HUES48 (cell line): ENCODE measurements at regions not wholly inside any gene's neighbourhood (a gene's known extent, or its start where the extent isn't known, plus 50 kb on each side); places are given as distances from the start of the nearest gene placed in this dataset.

ENCODE experiments used
- H3K27ac ChIP-seq: one replicate; pipeline ENCODE4 v1.7.0; 2013; ENCODE audit warnings: low read depth, low read length, inconsistent platforms
- H3K27me3 ChIP-seq: 2 replicates; pipeline ENCODE4 v1.6.1; 2013; ENCODE audit warnings: mild to moderate bottlenecking, low read length; ENCODE audit not compliant: control insufficient read depth, insufficient read depth
- H3K36me3 ChIP-seq: 2 replicates; pipeline ENCODE4 v1.6.1; 2013; ENCODE audit warnings: low read length; ENCODE audit not compliant: control insufficient read depth, insufficient read depth
- H3K4me1 ChIP-seq: 2 replicates; pipeline ENCODE4 v1.6.1; 2013; ENCODE audit warnings: mild to moderate bottlenecking, low read length; ENCODE audit not compliant: control insufficient read depth, insufficient read depth
- H3K4me3 ChIP-seq: 2 replicates; pipeline ENCODE4 v1.5.1; 2013; ENCODE audit warnings: mild to moderate bottlenecking, low read depth, low read length
- H3K9ac ChIP-seq: 2 replicates; pipeline ENCODE4 v1.6.1; 2013; ENCODE audit warnings: mild to moderate bottlenecking, low read depth, low read length, moderate library complexity
- H3K9me3 ChIP-seq: 2 replicates; pipeline ENCODE4 v1.6.1; 2013; ENCODE audit warnings: low read length; ENCODE audit not compliant: control insufficient read depth, insufficient read depth

DNA sequence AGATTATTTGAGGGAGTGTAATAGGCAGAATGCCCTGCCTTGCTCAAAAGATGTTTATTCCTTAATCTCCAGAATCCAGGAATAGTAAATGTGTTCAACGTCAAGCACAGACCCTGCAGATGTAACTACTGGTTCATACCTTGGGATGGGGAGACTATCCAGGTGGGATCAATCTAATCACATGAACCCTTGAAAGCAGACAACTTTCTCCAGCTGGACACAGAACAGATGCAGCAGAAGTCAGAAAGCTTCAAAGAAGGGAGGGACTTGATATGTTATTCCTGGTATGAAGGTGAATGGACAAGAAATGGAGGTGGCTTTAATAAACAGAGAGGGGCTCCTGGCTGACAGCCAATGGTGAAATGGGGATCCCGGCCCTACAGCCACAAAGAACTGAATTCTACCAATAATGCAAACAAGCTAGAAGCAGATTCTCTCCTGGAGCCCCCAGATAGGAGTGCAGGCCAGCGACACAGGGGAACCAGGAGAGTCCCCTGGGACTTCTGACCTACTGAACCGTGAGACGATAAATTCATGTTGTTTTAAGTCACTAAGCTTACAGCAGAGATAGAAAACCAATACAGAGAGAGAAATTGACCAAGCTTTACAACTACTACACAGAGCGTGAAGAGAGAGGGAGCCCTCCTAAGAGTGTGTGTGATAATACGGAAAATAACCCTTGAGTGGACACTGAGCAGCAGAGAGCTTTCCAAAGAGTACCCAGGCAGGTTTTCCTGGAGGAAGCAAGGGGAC lies 133.5 kb upstream of the TMEM132C start:
- Histone ChIP-seq H3K27ac (no peak overlapping the region), H3K27me3 (no peaks in the 10 kb centered on the region), H3K36me3 (no peaks in the 10 kb centered on the region), H3K4me3 (no peak overlapping the region), H3K9ac (no peak overlapping the region), H3K9me3 (no peaks in the 10 kb centered on the region), H3K4me1 (no peaks in the 10 kb centered on the region)

- Histone ChIP-seq H3K27ac (no peak overlapping the region), H3K9me3 (no peaks in the 10 kb centered on the region), H3K27me3 (no peaks in the 10 kb centered on the region), H3K4me1 (no peaks in the 10 kb centered on the region), H3K9ac (no peak overlapping the region), H3K36me3 (no peaks in the 10 kb centered on the region), H3K4me3 (no peak overlapping the region)
These were observed 129.8 kb upstream of the TMEM132C start for GRCh38 chr12:128137140-128137539.

- no peak overlapping the region for H3K9ac ChIP-seq
- no peak overlapping the region for H3K4me3 ChIP-seq
- no peak overlapping the region for H3K27ac ChIP-seq
- no peaks in the 10 kb centered on the region for H3K4me1 ChIP-seq
- H3K36me3 ChIP-seq, result no peaks in the 10 kb centered on the region
- H3K27me3 ChIP-seq, result no peaks in the 10 kb centered on the region
- no peaks in the 10 kb centered on the region for H3K9me3 ChIP-seq
These were observed 128.8 kb upstream of the TMEM132C start for GRCh38 chr12:128138125-128138524.

GRCh38 chr12:128140551-128140950 lies 126.4 kb upstream of the TMEM132C start:
- peak overlapping the region; percentile 2 for H3K27ac ChIP-seq
- H3K4me1 ChIP-seq, result no peaks in the 10 kb centered on the region
- H3K27me3 ChIP-seq, result no peaks in the 10 kb centered on the region
- no peak overlapping the region for H3K4me3 ChIP-seq
- H3K9ac ChIP-seq, result no peak overlapping the region
- no peaks in the 10 kb centered on the region for H3K9me3 ChIP-seq
- H3K36me3 ChIP-seq, result no peaks in the 10 kb centered on the region

GRCh38 chr12:128150961-128151360 lies 116.0 kb upstream of the TMEM132C start:
- Histone ChIP-seq H3K27ac (no peak overlapping the region), H3K9me3 (no peaks in the 10 kb centered on the region), H3K9ac (no peak overlapping the region), H3K36me3 (no peaks in the 10 kb centered on the region), H3K4me3 (no peak overlapping the region), H3K4me1 (no peaks in the 10 kb centered on the region), H3K27me3 (no peaks in the 10 kb centered on the region)

DNA sequence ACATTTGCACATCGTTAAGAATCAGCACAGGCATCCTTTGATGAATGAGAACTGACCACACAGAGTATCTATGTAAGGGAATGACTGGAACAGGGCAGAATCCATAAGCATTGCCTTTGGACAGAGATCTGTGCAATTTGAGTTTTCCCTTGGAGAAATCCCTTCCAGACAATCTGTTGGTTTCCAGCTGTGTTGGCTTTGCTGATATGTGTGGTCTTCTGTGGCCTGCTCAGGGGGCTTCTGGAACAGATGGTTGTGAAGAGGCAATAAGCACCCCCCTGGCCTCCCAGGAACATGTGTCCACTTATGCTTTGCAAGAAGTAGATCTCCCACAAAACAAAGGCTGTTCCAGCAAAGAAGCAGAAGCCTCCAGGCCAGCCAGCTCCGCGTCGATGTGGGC lies 111.4 kb upstream of the TMEM132C start:
- Histone ChIP-seq H3K9me3 (no peaks in the 10 kb centered on the region), H3K27me3 (no peaks in the 10 kb centered on the region), H3K9ac (no peak overlapping the region), H3K27ac (no peak overlapping the region), H3K36me3 (no peaks in the 10 kb centered on the region), H3K4me1 (peaks cover 21% of the 10 kb centered on the region), H3K4me3 (no peak overlapping the region)

GRCh38 chr12:128163086-128163485 lies 103.9 kb upstream of the TMEM132C start:
- Histone ChIP-seq H3K9me3 (no peaks in the 10 kb centered on the region), H3K4me3 (no peak overlapping the region), H3K9ac (no peak overlapping the region), H3K4me1 (peaks cover 26% of the 10 kb centered on the region), H3K27me3 (no peaks in the 10 kb centered on the region), H3K36me3 (no peaks in the 10 kb centered on the region), H3K27ac (no peak overlapping the region)

DNA sequence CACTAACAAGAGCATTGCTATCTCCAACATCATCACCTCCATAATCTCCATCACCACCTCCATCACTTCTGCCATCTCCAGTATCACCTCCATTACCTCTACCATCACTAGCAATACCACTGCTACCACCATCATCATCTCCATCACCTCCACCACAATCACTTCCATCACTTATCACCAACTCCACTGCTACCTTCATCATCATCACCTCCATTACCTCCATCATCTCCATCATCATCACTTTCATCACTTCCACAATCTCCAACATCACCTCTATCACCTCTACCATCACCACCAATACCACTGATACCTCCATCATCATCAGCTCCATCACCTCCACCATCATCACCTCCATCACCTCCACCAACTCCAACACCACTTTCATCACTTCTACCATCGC lies 102.4 kb upstream of the TMEM132C start:
- H3K27me3 ChIP-seq, result no peaks in the 10 kb centered on the region
- H3K4me3 ChIP-seq, result no peak overlapping the region
- H3K9ac ChIP-seq, result no peak overlapping the region
- H3K36me3 ChIP-seq, result no peaks in the 10 kb centered on the region
- H3K27ac ChIP-seq, result no peak overlapping the region
- H3K4me1 ChIP-seq, result peaks cover 27% of the 10 kb centered on the region
- no peaks in the 10 kb centered on the region for H3K9me3 ChIP-seq

DNA sequence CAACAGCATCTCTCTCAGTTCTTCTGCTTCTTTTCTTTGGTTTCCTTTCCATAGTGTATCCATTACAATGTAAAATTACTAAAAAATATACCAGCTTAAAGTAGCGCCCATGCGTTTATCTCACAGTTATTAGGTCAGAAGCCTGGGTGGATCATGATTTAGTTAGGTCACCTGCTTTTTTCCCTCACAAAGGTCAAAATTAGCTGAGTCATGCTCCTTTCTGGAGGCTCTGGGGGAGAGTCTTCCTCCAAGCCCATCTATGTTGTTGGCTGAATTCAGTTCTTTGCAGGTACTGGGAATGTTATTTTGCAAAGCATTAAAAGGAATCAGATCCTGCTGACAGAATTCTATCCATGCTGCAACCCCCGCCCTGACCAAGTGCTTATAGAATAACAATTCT lies 101.6 kb upstream of the TMEM132C start:
- Histone ChIP-seq H3K9ac (no peak overlapping the region), H3K27ac (no peak overlapping the region), H3K4me3 (no peak overlapping the region), H3K27me3 (no peaks in the 10 kb centered on the region), H3K36me3 (no peaks in the 10 kb centered on the region), H3K9me3 (no peaks in the 10 kb centered on the region), H3K4me1 (peaks cover 32% of the 10 kb centered on the region)

- no peak overlapping the region for H3K27ac ChIP-seq
- H3K9ac ChIP-seq, result no peak overlapping the region
- H3K9me3 ChIP-seq, result no peaks in the 10 kb centered on the region
- H3K36me3 ChIP-seq, result no peaks in the 10 kb centered on the region
- no peaks in the 10 kb centered on the region for H3K27me3 ChIP-seq
- no peak overlapping the region for H3K4me3 ChIP-seq
- H3K4me1 ChIP-seq, result peaks cover 30% of the 10 kb centered on the region
These were observed 98.7 kb upstream of the TMEM132C start for GRCh38 chr12:128168273-128168672.

DNA sequence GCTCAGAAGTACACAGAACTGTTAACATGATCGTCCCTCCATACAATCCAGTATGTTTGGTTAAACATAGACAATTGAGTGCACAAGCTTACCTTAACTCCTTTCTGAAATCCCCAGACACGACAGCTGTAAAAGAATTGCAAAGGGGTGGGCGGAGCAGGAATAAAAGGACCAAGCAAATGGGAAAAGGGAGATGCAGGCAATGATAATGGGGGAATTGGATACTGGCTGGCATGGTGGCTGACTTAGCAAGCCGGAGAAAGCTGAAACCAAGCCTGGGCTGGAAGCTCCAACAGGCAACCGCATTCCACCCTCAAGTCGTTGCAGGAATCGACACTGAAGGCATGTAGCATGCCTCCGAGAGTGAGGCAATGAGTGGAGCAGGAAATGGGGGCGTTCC lies 96.8 kb upstream of the TMEM132C start:
- no peak overlapping the region for H3K9ac ChIP-seq
- H3K36me3 ChIP-seq, result no peaks in the 10 kb centered on the region
- no peak overlapping the region for H3K27ac ChIP-seq
- no peak overlapping the region for H3K4me3 ChIP-seq
- no peaks in the 10 kb centered on the region for H3K9me3 ChIP-seq
- H3K4me1 ChIP-seq, result peaks cover 25% of the 10 kb centered on the region
- no peaks in the 10 kb centered on the region for H3K27me3 ChIP-seq
